Effector memory CD8-positive, alpha-beta T cell (primary cell): ENCODE measurements at regions not wholly inside any gene's neighbourhood (a gene's known extent, or its start where the extent isn't known, plus 50 kb on each side); places are given as distances from the start of the nearest gene placed in this dataset.

Source experiments
- ATAC-seq: fragments of 150-1000 bp; cut with Tn5 transposase; replicated peaks from 2 replicates; pipeline ENCODE4 v1.10.0; 2021; ENCODE audit warnings: mild to moderate bottlenecking, moderate library complexity
- DNase-seq, 3 experiments: peaks; one replicate each; pipeline ENCODE4 v3.0.0; 2021
- H3K27ac Mint-ChIP-seq, 2 donors: one replicate each; pipeline ENCODE4 v1.8.0; 2022; ENCODE audit warnings: mild to moderate bottlenecking in 2 of 2, mixed read lengths in 2 of 2, moderate library complexity in 2 of 2
- H3K27me3 Mint-ChIP-seq, 2 donors: one replicate each; pipeline ENCODE4 v1.8.0; 2022; ENCODE audit warnings: mixed read lengths in 2 of 2
- H3K36me3 Mint-ChIP-seq: one replicate; pipeline ENCODE4 v1.8.0; 2022; ENCODE audit warnings: mild to moderate bottlenecking, moderate library complexity, mixed read lengths; ENCODE audit not compliant: insufficient read depth
- H3K4me1 Mint-ChIP-seq, 2 donors: one replicate each; pipeline ENCODE4 v1.8.0; 2022; ENCODE audit warnings: low read depth in 2 of 2, mixed read lengths in 2 of 2
- H3K4me3 Mint-ChIP-seq, 2 donors: one replicate each; pipeline ENCODE4 v1.8.0; 2022; ENCODE audit warnings: mild to moderate bottlenecking in 2 of 2, mixed read lengths in 2 of 2, moderate library complexity in 2 of 2
- H3K9me3 Mint-ChIP-seq, 2 donors: one replicate each; pipeline ENCODE4 v1.8.0; 2022; ENCODE audit warnings: mixed read lengths in 2 of 2

GRCh38 chr6:106918115-106918514 lies 56.4 kb downstream of the CD24 start:
- H3K9me3 Mint-ChIP-seq: no peaks in the 10 kb centered on the region

GRCh38 chr6:106916891-106917290 lies 57.6 kb downstream of the CD24 start:
- Mint-ChIP-seq H3K4me3 (no peak overlapping the region), H3K4me1 (no peaks in the 10 kb centered on the region), H3K27ac (no peak overlapping the region), H3K36me3 (no peaks in the 10 kb centered on the region), H3K27me3 (peaks cover 28 to 32% of the 10 kb centered on the region in 2 donors), H3K9me3 (no peaks in the 10 kb centered on the region)
- ATAC-seq (no peak), DNase-seq (no peak)

More at GRCh38 chr6:106918115-106918514, 56.4 kb downstream of the CD24 start:
- H3K4me1 Mint-ChIP-seq: no peaks in the 10 kb centered on the region
- ATAC-seq: no peak
- no peaks in the 10 kb centered on the region for H3K36me3 Mint-ChIP-seq
- H3K27me3 Mint-ChIP-seq: peaks cover 27 to 36% of the 10 kb centered on the region in 2 donors
- no peak overlapping the region for H3K27ac Mint-ChIP-seq
- H3K4me3 Mint-ChIP-seq: no peak overlapping the region
- DNase-seq: no peak

GRCh38 chr6:106913676-106914280 lies 60.8 kb downstream of the CD24 start:
- ATAC-seq: no peak
- peaks cover 0 to 2% of the 10 kb centered on the region in 2 donors for H3K4me1 Mint-ChIP-seq
- H3K27ac Mint-ChIP-seq: no peak overlapping the region
- peaks cover 10 to 17% of the 10 kb centered on the region in 2 donors for H3K27me3 Mint-ChIP-seq
- no peaks in the 10 kb centered on the region for H3K9me3 Mint-ChIP-seq
- no peak overlapping the region for H3K4me3 Mint-ChIP-seq
- no peaks in the 10 kb centered on the region for H3K36me3 Mint-ChIP-seq
- no peak for DNase-seq

GRCh38 chr6:106913111-106913510 lies 61.4 kb downstream of the CD24 start:
- ATAC-seq: no peak

GRCh38 chr6:106912091-106912490 lies 62.4 kb downstream of the CD24 start:
- Mint-ChIP-seq H3K4me3 (no peak overlapping the region), H3K27ac (no peak overlapping the region), H3K4me1 (peaks cover 0 to 2% of the 10 kb centered on the region in 2 donors), H3K27me3 (peaks cover 0 to 9% of the 10 kb centered on the region in 2 donors), H3K9me3 (no peaks in the 10 kb centered on the region), H3K36me3 (no peaks in the 10 kb centered on the region)
- no peak for DNase-seq
- ATAC-seq: no peak

More at GRCh38 chr6:106913111-106913510, 61.4 kb downstream of the CD24 start:
- Mint-ChIP-seq H3K27ac (no peak overlapping the region), H3K9me3 (no peaks in the 10 kb centered on the region), H3K4me1 (peaks cover 0 to 2% of the 10 kb centered on the region in 2 donors), H3K36me3 (no peaks in the 10 kb centered on the region), H3K27me3 (peaks cover 6 to 10% of the 10 kb centered on the region in 2 donors), H3K4me3 (no peak overlapping the region)
- no peak for DNase-seq

- Mint-ChIP-seq H3K27me3 (peaks cover 6 to 9% of the 10 kb centered on the region in 2 donors), H3K36me3 (no peaks in the 10 kb centered on the region), H3K27ac (no peak overlapping the region), H3K4me1 (peaks cover 0 to 2% of the 10 kb centered on the region in 2 donors), H3K4me3 (no peak overlapping the region), H3K9me3 (no peaks in the 10 kb centered on the region)
- ATAC-seq (no peak), DNase-seq (no peak)
Measured at GRCh38 chr6:106910999-106911949, 63.3 kb downstream of the CD24 start.

GRCh38 chr6:106908386-106908840 lies 66.1 kb downstream of the CD24 start:
- no peaks in the 10 kb centered on the region for H3K36me3 Mint-ChIP-seq
- no peak overlapping the region for H3K27ac Mint-ChIP-seq
- H3K4me1 Mint-ChIP-seq: peaks cover 0 to 2% of the 10 kb centered on the region in 2 donors
- ATAC-seq: no peak
- H3K27me3 Mint-ChIP-seq: peaks cover 22 to 31% of the 10 kb centered on the region in 2 donors
- H3K9me3 Mint-ChIP-seq: no peaks in the 10 kb centered on the region
- H3K4me3 Mint-ChIP-seq: no peak overlapping the region
- DNase-seq: no peak

GRCh38 chr6:106907754-106908153 lies 66.8 kb downstream of the CD24 start:
- no peak overlapping the region for H3K4me3 Mint-ChIP-seq
- H3K4me1 Mint-ChIP-seq: peaks cover 0 to 2% of the 10 kb centered on the region in 2 donors
- H3K27ac Mint-ChIP-seq: no peak overlapping the region
- no peaks in the 10 kb centered on the region for H3K36me3 Mint-ChIP-seq
- ATAC-seq: no peak
- no peak for DNase-seq
- peaks cover 26 to 36% of the 10 kb centered on the region in 2 donors for H3K27me3 Mint-ChIP-seq
- no peaks in the 10 kb centered on the region for H3K9me3 Mint-ChIP-seq

- no peak for DNase-seq
- peaks cover 26 to 29% of the 10 kb centered on the region in 2 donors for H3K27me3 Mint-ChIP-seq
- no peaks in the 10 kb centered on the region for H3K36me3 Mint-ChIP-seq
- no peak for ATAC-seq
- no peak overlapping the region for H3K4me3 Mint-ChIP-seq
- no peaks in the 10 kb centered on the region for H3K9me3 Mint-ChIP-seq
- no peaks in the 10 kb centered on the region for H3K4me1 Mint-ChIP-seq
- H3K27ac Mint-ChIP-seq: no peak overlapping the region
Measured at GRCh38 chr6:106906232-106906631, 68.3 kb downstream of the CD24 start.

GRCh38 chr6:106903299-106903698 lies 71.2 kb downstream of the CD24 start:
- H3K36me3 Mint-ChIP-seq: no peaks in the 10 kb centered on the region
- no peak for DNase-seq
- peaks cover 31% of the 10 kb centered on the region in 2 donors for H3K27me3 Mint-ChIP-seq
- H3K27ac Mint-ChIP-seq: no peak overlapping the region
- no peaks in the 10 kb centered on the region for H3K4me1 Mint-ChIP-seq
- H3K9me3 Mint-ChIP-seq: peaks cover 3 to 8% of the 10 kb centered on the region in 2 donors
- no peak for ATAC-seq
- H3K4me3 Mint-ChIP-seq: no peak overlapping the region

GRCh38 chr6:106901062-106901461 lies 73.5 kb downstream of the CD24 start:
- no peaks in the 10 kb centered on the region for H3K4me1 Mint-ChIP-seq
- no peak overlapping the region for H3K4me3 Mint-ChIP-seq
- ATAC-seq: no peak
- H3K27ac Mint-ChIP-seq: no peak overlapping the region
- no peak for DNase-seq
- H3K36me3 Mint-ChIP-seq: no peaks in the 10 kb centered on the region
- H3K27me3 Mint-ChIP-seq: peaks cover 39 to 43% of the 10 kb centered on the region in 2 donors
- peaks cover 3 to 8% of the 10 kb centered on the region in 2 donors for H3K9me3 Mint-ChIP-seq

GRCh38 chr6:106899697-106900096 lies 74.8 kb downstream of the CD24 start:
- Mint-ChIP-seq H3K4me3 (no peak overlapping the region), H3K9me3 (peaks cover 3 to 8% of the 10 kb centered on the region in 2 donors), H3K27ac (no peak overlapping the region), H3K36me3 (no peaks in the 10 kb centered on the region), H3K27me3 (peaks cover 31 to 34% of the 10 kb centered on the region in 2 donors), H3K4me1 (no peaks in the 10 kb centered on the region)
- no peak for DNase-seq
- no peak for ATAC-seq

GRCh38 chr6:106897580-106897979 lies 76.9 kb downstream of the CD24 start:
- DNase-seq (no peak), ATAC-seq (no peak)
- no peak overlapping the region for H3K4me3 Mint-ChIP-seq
- H3K27me3 Mint-ChIP-seq: peaks cover 26 to 31% of the 10 kb centered on the region in 2 donors
- H3K36me3 Mint-ChIP-seq: no peaks in the 10 kb centered on the region
- no peaks in the 10 kb centered on the region for H3K4me1 Mint-ChIP-seq
- peaks cover 3 to 8% of the 10 kb centered on the region in 2 donors for H3K9me3 Mint-ChIP-seq
- H3K27ac Mint-ChIP-seq: no peak overlapping the region

GRCh38 chr6:106895703-106896040 lies 78.9 kb downstream of the CD24 start:
- Mint-ChIP-seq H3K27ac (no peak overlapping the region), H3K36me3 (no peaks in the 10 kb centered on the region), H3K4me3 (no peak overlapping the region), H3K27me3 (peaks cover 26 to 32% of the 10 kb centered on the region in 2 donors), H3K9me3 (peaks cover under 1 to 3% of the 10 kb centered on the region in 2 donors), H3K4me1 (no peaks in the 10 kb centered on the region)
- DNase-seq (no peak), ATAC-seq (no peak)
